GM18520 (cell line): ENCODE measurements at regions not wholly inside any gene's neighbourhood (a gene's known extent, or its start where the extent isn't known, plus 50 kb on each side); places are given as distances from the start of the nearest gene placed in this dataset.
A peak's percentile ranks its signal among the peaks of the same experiment; 100 is the strongest.
"Not testable (repeated sequence)": the region's sequence is repeated elsewhere in the genome, so short reads cannot be mapped to it uniquely, and the experiment has no call there.

Experiments used
- ATAC-seq: cut with Tn5 transposase; IDR thresholded peaks from one replicate; pipeline ENCODE4 v1.9.1; 2021; ENCODE audit not compliant: unreplicated experiment

GRCh38 chr5:28310696-28311095 lies 1272.3 kb upstream of the CDH9 start:
- no peak for ATAC-seq

GRCh38 chr5:28305891-28306290 lies 1267.5 kb upstream of the CDH9 start:
- ATAC-seq: no peak

- ATAC-seq: no peak
These were observed 1263.3 kb upstream of the CDH9 start for GRCh38 chr5:28301712-28302111.

- no peak for ATAC-seq
These were observed 1258.0 kb upstream of the CDH9 start for GRCh38 chr5:28296254-28297013.

GRCh38 chr5:28287021-28287420 lies 1248.6 kb upstream of the CDH9 start:
- ATAC-seq: not testable (repeated sequence)

- no peak for ATAC-seq
These were observed 1248.2 kb upstream of the CDH9 start for GRCh38 chr5:28286566-28286965.

- no peak for ATAC-seq
These were observed 1246.4 kb upstream of the CDH9 start for GRCh38 chr5:28284788-28285187.

- no peak for ATAC-seq
These were observed 1243.0 kb upstream of the CDH9 start for GRCh38 chr5:28281351-28281750.

GRCh38 chr5:28275931-28276330 lies 1237.5 kb upstream of the CDH9 start:
- no peak for ATAC-seq

GRCh38 chr5:28269978-28270377 lies 1231.6 kb upstream of the CDH9 start:
- ATAC-seq: no peak

GRCh38 chr5:28265877-28266276 lies 1227.5 kb upstream of the CDH9 start:
- ATAC-seq: no peak

- no peak for ATAC-seq
These were observed 1216.5 kb upstream of the CDH9 start for GRCh38 chr5:28254846-28255245.

- ATAC-seq: no peak
These were observed 1215.0 kb upstream of the CDH9 start for GRCh38 chr5:28253431-28253830.

GRCh38 chr5:28249771-28250415 lies 1211.5 kb upstream of the CDH9 start:
- ATAC-seq: no peak

- ATAC-seq: no peak
These were observed 1196.1 kb upstream of the CDH9 start for GRCh38 chr5:28234356-28234968.

GRCh38 chr5:28226407-28226806 lies 1188.0 kb upstream of the CDH9 start:
- no peak for ATAC-seq

- no peak for ATAC-seq
These were observed 1181.2 kb upstream of the CDH9 start for GRCh38 chr5:28219539-28219938.

- ATAC-seq: no peak
These were observed 1179.3 kb upstream of the CDH9 start for GRCh38 chr5:28217695-28218094.

- ATAC-seq: peak; percentile 57
These were observed 1178.6 kb upstream of the CDH9 start for GRCh38 chr5:28216939-28217360.

- ATAC-seq: no peak
These were observed 1176.7 kb upstream of the CDH9 start for GRCh38 chr5:28215091-28215490.

GRCh38 chr5:28214292-28214691 lies 1175.9 kb upstream of the CDH9 start:
- ATAC-seq: no peak

- no peak for ATAC-seq
These were observed 1170.0 kb upstream of the CDH9 start for GRCh38 chr5:28208356-28208755.
